DND-41 (cell line): ENCODE measurements at regions not wholly inside any gene's neighbourhood (a gene's known extent, or its start where the extent isn't known, plus 50 kb on each side); places are given as distances from the start of the nearest gene placed in this dataset.
"Not testable (repeated sequence)": the region's sequence is repeated elsewhere in the genome, so short reads cannot be mapped to it uniquely, and the experiment has no call there.

Experiments used
- EZH2 ChIP-seq: IDR thresholded peaks from 3 replicates; pipeline ENCODE4 v1.6.1; 2012; ENCODE audit warnings: borderline replicate concordance, low read depth, mild to moderate bottlenecking, moderate library complexity, low read length, inconsistent platforms; ENCODE audit not compliant: severe bottlenecking
- TF ChIP-seq, protein P1 (sequence below): IDR thresholded peaks from 2 replicates; pipeline ENCODE4 v1.5.1; 2012; ENCODE audit warnings: borderline replicate concordance, low read length, moderate library complexity, mild to moderate bottlenecking; ENCODE audit not compliant: poor library complexity, severe bottlenecking; ENCODE audit errors: extremely low read depth

DNA sequence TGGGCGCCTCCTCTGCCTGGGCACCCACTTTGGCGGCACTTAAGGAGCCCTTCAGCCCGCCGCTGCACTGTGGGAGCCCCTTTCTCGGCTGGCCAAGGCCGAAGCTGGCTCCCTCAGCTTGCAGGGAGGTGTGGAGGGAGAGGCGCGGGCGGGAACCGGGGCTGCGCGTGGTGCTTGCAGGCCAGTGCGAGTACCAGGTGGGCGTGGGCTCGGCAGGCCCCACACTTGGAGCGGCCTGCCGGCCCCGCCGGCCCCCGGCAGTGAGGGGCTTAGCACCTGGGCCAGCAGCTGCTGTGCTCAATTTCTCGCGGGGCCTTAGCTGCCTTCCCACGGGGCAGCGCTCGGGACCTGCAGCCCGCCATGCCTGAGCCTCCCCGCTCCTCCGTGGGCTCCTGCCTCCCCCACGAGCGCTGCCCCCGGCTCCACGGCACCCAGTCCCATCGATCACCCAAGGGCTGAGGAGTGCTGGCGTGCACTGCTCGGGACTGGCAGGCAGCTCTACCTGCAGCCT is 182.4 kb upstream of the GPRIN3 start:
- TF ChIP-seq, protein P1, sequence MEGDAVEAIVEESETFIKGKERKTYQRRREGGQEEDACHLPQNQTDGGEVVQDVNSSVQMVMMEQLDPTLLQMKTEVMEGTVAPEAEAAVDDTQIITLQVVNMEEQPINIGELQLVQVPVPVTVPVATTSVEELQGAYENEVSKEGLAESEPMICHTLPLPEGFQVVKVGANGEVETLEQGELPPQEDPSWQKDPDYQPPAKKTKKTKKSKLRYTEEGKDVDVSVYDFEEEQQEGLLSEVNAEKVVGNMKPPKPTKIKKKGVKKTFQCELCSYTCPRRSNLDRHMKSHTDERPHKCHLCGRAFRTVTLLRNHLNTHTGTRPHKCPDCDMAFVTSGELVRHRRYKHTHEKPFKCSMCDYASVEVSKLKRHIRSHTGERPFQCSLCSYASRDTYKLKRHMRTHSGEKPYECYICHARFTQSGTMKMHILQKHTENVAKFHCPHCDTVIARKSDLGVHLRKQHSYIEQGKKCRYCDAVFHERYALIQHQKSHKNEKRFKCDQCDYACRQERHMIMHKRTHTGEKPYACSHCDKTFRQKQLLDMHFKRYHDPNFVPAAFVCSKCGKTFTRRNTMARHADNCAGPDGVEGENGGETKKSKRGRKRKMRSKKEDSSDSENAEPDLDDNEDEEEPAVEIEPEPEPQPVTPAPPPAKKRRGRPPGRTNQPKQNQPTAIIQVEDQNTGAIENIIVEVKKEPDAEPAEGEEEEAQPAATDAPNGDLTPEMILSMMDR: not testable (repeated sequence)
- TF ChIP-seq EZH2: not testable (repeated sequence)
